GM19351 (cell line): ENCODE measurements at regions not wholly inside any gene's neighbourhood (a gene's known extent, or its start where the extent isn't known, plus 50 kb on each side); places are given as distances from the start of the nearest gene placed in this dataset.
A peak's percentile ranks its signal among the peaks of the same experiment; 100 is the strongest.
"Not testable (repeated sequence)": the region's sequence is repeated elsewhere in the genome, so short reads cannot be mapped to it uniquely, and the experiment has no call there.

ENCODE experiments used
- ATAC-seq: cut with Tn5 transposase; IDR thresholded peaks from one replicate; pipeline ENCODE4 v1.9.1; 2021; ENCODE audit warnings: mild to moderate bottlenecking, moderate library complexity; ENCODE audit not compliant: unreplicated experiment

DNA sequence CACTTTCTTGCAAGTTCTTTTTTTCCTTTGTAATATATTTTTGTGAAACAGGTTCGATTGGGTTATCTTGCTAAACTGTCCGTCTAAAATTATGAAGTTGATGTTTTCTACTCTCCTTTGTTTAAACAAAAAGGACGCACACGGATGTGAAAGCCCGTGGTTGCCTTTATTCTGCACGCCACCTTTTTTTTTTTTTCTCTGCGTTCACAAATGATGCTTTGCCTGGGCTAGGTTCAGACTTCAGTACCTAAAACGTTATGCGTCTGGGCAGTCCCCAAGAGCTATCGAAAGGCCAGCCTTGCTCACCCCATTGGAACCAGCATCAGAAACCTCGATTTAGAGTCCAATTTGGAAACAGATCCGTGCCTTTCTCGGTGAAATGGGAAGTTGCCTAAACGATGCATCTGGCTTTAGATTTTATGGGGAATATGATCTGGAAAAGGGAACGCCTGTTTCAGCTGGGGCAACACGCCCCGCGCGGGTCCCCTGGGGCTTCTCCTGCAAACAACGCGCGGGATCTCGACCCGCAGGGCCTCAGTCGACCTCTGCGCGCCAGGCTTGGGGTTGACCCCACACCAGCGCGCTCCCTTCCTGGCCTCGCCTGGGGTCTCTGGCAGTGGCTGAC lies 113.9 kb downstream of the KCNRG start:
- no peak for ATAC-seq

DNA sequence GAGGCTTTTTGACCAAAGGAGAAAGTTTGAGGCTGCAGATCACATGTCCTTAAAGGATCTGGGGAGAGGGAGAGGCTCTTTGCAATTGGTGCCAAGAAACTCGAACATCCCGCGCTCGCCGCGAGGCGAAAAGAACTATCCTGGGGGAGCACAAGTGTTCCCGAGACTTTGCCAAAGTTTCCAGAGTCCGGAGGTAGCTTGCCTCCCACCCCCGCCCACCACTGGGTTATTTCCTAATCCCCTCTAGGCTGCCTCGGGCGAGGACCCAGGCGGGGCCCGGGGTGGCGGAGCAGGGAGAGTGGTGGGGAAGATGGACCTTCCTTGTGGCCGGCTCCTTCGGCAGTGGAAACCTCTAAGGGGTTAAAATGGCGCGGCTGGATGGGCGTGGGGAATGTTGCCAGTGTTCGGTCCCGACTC lies 114.5 kb downstream of the KCNRG start:
- no peak for ATAC-seq

DNA sequence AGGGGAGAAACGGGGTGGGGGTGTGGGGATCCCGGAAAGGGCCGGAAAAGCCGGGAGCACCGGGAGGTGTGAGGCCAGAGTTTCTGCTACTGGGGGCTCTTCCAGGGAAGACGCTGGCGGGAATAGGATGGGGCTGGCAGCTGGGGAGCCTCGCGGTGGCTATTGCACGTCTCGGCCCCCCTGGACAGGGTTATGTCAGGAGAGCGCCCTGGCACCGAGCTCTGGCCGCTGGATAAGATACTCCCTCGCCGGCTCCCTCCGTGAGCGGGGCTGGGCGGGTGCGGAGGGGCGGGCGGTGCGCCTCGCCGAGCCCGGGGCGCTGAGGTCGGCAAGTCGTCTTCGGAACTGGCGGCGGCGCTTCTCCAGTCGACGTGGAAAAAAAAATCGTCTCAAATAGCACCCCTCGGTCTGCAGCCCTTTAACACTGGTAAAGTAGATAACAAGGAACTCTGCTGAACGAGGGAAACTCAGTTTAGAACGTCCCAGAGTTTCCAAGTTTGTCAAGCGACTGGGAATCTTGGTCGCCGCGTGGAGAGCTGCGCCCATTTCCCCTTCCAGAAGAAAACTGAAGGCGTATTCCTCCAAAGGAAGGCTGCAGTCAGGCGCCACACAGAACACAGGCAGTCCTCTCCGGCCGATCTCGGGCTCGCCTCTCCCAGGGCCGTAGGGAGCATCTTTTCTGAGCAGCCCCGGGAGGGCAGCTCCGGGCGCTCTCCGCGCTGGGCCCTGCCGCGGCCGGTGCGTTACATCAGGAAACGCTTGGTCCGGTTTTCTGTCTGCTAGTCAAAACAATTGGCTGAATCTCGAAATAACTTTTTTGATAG lies 115.1 kb downstream of the KCNRG start:
- no peak for ATAC-seq

DNA sequence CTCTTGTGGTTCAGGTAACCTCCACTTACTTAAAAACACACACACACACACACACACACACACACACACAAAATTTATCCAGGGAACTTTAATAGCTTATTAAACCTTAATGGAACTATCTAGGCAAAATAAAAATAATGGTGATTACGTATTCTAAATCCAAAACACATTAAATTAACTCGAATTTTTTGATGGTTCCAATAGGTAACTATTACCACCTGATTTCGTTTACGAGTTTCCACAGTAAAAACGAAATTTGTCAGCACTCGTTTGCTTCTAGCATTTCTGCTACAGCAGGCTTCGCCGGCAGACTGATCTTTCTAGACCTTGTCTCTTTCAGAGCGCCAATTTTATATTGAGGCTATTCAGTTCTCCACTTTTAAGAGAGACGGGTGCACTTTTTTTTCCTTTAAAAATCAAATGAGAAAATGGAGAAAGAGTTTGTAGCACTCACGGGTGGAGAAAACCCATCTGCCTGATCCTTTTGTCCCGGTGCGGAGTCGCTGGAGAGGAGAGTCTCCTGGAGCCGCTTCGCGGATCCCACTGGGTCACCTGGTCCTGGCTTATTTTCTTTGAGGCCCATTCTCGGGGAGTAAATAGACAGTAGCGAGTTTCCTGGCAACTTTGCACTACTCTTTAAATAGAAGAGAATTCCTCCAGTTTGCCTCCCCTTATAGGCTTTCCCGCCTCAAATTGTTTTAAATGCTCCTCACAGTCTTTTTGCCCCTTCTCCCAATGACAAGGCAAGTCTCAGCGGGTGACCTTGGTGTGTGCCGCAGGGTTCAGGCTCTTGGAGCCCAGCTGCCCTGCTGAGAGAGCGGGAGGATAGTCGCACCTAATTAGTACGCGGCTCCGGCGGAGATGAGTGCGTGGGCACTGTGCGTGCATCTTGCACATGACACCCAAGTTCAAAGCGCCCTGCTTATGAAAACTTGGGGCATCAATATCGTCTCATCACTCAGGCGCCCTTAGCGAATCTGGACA lies 117.0 kb downstream of the KCNRG start:
- ATAC-seq, result no peak

DNA sequence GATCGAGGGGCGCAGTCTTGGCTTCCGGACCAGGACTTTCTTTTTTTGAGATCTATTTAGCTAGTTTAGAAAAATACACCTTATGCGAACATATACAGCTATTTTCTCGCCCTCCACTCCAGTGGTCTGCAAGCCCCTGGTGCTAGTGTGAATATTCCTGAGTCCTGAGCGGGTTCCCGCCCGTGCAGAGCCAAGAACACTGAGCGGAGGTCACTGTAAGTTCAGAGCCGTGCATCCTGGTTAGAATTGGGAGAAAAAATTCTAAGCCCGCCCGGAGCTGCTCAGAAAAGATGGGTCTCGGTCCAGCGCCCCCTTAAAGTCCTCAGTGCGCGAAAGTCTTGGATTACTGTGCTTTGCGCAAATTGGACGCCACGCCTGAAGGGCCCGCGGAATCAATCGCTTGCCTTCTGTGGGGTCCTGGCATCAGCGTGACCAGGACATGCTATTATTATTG lies 117.7 kb downstream of the KCNRG start:
- no peak for ATAC-seq

DNA sequence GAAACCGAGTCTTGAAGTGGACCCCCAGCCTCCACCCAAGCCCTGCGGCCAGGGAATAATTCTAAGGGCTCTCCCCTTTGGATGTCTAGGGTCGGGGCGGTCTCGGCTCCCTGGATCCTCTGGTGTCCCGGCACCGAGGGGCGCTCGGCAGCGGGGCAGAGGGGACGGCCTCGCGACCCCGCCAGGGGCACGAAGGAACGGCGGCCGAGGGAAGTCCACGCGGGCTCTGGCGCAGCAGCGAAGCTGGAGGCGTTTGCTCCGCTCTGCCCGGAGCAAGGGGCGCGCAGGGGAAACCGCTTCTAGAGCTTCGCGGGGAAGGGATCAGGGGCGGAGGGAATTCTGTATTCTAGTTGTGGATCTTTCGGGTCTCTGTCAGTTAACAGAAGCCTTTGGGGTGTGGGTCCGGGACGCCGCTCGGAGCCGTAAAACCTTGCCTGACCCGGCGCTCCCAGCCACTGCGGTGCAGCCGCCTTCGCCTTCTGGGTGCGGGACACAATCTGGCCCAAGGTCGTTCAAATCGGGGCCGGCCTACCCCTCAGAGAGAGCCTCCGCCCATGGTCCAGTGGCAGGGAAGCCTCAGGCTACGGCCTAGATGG lies 118.2 kb downstream of the KCNRG start:
- no peak for ATAC-seq

DNA sequence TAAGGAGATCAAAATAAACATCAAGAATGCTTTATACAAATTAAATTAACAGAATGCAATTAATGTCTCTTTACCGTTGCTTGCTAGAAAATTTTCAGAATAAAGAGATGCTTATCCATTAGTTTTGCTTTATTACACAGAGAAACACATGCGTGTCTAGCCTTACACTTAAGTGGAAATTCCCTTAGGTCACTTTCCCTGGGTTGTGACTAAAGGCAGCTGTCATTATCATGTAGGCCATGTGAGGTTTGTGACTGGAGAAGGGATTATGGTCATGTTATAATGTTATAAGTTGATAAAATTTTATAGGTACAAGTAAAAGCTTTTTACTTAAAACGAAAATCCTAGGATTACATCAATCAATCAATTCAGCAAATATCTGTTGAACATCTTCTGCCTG lies 121.0 kb downstream of the KCNRG start:
- no peak for ATAC-seq

DNA sequence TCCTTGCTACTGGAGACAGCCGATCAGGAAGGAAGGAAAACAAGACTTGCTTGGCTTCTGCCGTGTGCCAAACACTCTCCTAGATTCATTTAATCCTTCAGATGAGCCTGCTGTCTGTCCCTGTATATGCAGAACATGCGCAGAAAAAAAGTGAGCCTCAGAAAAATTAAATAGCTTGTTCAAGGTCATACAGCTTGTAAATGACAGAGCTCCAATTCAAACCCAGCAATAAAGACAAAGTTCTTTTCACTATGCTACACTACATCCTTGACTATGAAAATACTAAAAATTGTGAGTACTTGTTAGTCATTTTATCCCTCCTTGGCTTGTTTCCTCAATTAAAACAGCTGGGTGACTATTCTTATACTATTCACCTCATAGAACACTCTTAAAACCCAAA lies 121.4 kb downstream of the KCNRG start:
- no peak for ATAC-seq

DNA sequence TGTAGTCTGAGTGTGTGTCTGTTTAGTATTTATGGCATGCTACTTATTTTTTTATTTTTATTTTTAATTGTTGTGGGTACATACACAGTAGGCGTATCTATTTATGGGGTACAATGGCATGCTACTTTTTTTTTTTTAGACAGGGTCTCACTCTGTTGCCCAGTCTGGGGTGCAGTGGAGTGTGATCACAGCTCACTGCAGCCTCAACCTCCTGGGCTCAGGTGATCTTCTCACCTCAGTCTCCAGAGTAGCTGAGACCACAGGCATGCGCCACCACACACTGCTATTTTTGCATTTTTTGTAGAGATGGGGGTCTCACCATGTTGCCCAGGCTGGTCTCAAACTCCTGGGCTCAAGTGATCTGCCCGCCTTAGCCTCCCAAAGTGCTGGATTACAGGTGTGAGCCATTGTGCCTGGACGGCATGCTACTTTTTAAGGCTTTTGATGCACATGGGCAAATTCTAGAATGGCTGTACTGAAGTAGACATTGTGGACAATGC lies 124.2 kb downstream of the KCNRG start:
- ATAC-seq, result not testable (repeated sequence)

DNA sequence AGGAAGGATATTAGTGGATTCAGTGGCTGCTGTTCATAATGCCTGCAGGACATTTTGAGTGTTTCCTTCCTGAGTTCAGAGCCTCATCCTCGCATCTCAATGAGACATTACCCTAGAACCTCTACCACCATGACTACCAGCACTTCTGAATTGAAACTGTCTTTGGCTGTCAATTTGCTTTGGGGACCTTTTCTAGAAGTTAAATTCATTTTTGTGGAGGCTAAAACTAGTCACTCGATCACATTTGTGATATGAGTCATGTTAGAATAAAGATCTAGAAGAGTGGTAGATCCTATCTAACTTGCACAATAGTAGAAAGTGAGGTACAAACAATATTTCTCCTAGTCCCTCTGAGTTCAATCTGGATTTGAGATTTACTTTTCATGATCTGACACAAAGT lies 124.9 kb downstream of the KCNRG start:
- no peak for ATAC-seq

DNA sequence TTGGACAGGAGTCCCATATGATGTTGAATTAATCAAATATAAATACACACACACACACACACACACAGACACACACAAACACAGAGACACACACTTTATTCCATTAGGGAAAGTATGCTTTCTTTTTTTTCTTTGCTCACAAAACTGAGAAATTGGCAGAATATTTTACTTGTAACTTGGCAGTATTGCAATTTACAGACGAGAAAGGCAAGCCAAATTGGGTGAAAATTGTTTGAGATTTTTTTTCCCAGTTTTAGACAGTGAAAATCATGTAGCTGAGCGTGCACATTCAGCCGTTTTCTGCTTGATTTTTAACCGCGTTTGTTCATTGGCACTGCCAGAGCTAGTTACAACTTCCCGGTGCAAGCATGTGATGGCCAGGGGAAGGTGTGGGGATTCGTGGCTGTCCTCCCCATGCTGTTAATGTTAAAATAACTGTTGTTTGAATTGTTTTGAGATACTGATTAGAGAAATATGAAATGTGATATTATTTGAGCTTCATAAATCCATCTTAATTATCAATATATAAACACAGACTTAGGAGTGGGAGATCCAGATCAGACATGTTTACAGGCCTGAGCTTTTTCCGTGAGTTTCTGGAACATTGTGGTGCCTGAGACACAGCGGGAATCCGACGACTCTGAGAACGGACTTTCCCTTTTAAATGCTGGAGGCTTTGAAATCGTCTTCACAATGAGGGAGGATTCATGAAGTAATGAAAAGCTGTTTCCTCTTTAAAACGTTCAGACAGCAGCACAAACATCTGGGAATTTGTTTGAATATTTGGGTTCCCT lies 125.5 kb downstream of the KCNRG start:
- no peak for ATAC-seq

DNA sequence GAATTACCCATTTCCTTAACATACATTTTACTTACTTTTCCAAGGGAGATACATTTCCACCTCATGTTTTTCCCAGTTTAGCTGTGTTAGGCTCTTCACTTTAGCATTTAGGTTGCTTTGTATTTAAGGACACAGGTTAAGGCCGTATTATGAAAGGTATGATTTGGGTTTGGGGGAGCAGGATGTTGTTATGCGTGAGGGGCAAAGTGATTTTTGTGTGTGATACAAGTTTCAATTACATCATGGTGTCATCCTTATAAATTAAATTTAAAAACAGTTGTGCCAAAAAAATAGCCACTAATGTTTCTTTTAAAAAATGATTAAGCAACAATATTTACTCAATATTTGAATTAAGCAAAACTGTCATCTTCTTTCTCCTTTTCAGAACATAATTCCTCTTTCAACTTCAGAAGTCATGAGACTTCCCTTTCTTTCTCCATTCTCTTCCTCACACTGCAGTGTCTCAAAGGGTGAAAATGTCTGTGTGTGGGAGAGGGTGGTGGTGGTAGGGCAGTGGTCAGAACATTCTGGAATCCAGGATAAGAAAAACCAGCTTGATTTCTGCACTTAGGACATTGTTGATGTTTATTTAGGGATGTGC lies 126.2 kb downstream of the KCNRG start:
- ATAC-seq, result no peak

DNA sequence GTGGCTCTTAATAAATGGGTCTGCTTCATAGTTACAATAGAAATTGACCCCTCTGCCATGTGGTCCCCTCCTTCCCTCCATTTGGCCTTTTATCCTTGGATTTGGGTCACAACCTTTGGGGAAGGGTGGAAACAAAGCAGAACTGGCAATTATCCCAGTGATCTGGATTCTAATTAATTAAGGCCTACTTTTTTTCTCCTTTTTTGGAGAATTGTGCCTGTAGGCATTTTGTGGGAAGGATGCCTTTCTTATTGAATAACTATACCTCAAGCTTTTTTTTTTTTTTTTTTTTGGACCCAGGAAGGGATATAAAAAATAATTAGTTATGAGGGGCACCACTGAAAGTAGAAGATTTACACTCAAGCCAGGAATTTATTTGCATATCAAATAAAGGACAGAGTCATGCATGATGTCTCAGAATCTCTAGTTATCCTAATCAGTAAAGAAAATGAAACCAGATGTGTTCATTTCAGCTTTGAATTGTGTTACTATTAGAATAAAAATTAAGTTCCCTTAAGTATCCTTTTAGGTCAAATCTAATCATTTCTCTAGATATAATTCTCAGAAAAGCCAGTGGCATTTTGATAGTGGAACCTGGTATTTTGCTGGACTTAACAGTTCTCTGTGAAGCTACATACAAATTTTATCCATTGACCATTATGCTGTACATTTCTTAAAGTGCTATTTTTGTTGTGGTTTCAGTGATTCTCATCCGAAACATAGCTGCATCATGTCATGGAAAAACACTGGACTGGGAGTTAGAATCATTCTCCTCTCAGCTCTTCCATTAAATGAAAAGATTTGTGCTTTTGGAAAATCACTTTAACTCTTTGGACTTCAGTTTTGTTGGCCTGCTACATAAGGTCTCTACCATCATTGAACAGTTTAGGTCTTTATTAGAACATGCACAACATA lies 129.3 kb downstream of the KCNRG start:
- no peak for ATAC-seq

DNA sequence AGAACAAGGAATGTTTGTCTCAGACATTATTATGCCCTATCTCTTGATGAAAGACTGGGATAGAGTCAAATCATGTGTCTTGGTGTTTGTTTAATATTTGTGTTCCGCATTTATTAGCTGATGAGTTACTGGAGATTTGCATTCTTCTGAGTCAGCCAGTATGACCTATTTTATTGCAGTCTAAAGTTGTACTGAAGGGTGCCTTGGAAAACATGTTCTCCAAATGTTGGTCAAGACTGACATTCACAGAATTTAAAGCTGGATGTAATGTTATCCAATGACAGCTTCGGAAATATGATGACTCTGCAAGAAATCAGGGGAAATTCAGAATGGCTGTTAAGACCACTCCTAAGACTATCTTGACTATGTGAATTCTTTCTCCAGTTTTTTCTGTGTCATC lies 134.0 kb downstream of the KCNRG start:
- no peak for ATAC-seq

DNA sequence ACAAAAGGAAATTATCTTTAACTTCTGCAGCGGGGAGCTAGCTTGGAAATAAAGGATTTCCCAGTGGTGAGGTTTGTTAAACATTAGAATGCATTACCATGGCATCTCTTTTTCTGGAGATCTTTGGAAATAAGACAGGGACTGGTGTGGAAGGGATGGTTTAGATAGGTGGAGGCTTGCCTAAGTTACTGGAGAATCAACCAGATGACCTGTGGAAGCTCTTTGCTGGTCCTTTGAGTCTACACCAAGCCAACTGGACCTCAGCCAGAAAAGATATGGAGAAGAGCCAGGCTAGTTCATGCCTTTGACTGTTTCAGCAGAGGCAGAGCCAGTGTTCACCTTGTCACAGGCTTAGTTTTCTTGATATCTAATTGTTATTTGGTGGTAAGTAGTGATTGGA lies 134.7 kb downstream of the KCNRG start:
- ATAC-seq, result no peak

DNA sequence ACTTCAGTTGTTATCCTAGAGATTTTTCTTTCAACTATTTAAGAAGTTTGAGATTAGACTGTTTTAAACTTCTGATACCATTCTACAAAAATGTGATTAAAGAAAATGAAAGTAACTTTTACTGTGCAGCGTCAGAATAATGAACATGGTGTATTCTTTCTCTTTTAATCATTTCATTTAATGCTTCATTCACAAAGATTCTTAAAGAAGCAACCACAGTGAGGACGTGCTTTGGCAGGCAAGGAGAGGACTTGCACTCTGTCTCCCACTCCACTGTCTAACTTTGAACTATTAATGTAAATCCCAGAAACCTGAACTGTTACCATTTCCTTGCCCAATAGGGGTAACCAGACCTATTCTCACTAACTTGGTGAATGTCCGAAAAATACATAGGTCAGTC lies 137.0 kb downstream of the KCNRG start:
- ATAC-seq, result no peak

DNA sequence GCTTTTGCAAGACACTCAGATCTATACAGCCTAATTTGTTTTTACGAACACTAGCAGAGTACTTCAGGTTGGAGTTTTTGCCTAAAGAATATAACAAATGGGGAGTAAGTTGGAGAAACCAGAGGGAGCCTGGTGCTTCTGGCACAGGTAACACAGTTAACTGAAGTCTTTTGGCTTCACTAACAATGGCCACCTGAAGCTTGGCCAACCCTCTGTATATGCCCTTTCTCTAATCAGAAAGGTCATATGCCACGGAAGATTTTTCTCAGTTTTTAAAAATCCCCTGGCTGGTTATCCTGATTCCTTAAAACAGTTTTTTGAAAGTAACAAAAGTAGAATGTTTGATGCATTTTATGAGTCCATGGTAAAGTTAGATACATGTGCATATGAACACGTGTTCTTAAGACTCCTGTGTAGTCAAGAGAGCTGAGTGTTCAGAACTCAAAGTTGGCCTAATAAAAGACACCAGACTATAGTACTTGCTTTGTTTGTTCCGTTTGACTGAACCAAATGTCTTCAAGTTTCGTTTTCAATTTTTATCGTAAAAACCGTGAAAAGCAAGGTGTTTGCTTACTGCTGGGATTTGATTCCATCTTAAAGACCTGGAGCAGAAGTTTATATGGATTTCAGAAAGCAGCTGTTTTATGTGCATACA lies 137.5 kb downstream of the KCNRG start:
- peak; percentile 86 for ATAC-seq

DNA sequence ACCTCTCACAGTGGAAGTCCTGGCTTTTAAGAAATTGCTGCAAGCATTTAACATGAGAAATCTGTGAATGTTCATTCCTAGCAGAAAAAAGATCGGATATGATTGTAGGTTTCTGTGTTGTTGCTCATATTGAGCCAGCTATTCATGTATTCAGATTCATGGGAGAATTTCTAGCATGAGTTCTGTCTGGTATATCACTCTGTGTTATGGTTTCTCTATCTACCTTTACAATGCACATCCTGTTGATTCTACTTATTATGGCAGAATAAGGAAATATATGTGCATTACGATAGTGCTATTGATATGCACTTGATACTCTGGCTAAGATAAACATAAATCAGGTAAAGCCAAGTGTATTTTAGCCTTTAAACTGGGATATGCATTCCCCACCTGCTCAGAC lies 138.2 kb downstream of the KCNRG start:
- ATAC-seq, result no peak
